Right cardiac atrium (tissue), 5 donors: ENCODE measurements at regions not wholly inside any gene's neighbourhood (a gene's known extent, or its start where the extent isn't known, plus 50 kb on each side); places are given as distances from the start of the nearest gene placed in this dataset.
"Not testable (repeated sequence)": the region's sequence is repeated elsewhere in the genome, so short reads cannot be mapped to it uniquely, and the experiment has no call there.

ENCODE experiments used
- ATAC-seq, 2 donors: fragments of 200-7000 bp; cut with Tn5 transposase; one replicate each; pipeline versions ENCODE4 v1.8.0 to v1.9.1; 2020; ENCODE audit warnings: moderate library complexity in 2 of 2, mild to moderate bottlenecking in 1 of 2
- DNase-seq, 3 donors: peaks; one replicate each; pipeline ENCODE4 v3.0.0-alpha.2; 2020
- H3K27ac ChIP-seq: one replicate; pipeline ENCODE4 v1.5.1; 2013; ENCODE audit warnings: mild to moderate bottlenecking, low read length, control low read depth, moderate library complexity
- H3K27me3 ChIP-seq: one replicate; pipeline ENCODE4 v1.6.1; 2013; ENCODE audit not compliant: control insufficient read depth, insufficient read depth
- H3K4me1 ChIP-seq: one replicate; pipeline ENCODE4 v1.6.1; 2013; ENCODE audit warnings: low read length; ENCODE audit not compliant: control insufficient read depth, insufficient read depth
- H3K4me3 ChIP-seq: one replicate; pipeline ENCODE4 v1.5.1; 2013; ENCODE audit warnings: low read length, control low read depth
- H3K9me3 ChIP-seq: one replicate; pipeline ENCODE4 v1.6.1; 2013; ENCODE audit warnings: low read length; ENCODE audit not compliant: control insufficient read depth
- WGBS: extraction: QIAGEN DNeasy Blood & Tissue Kit; methylation state at CpG from one replicate; pipeline ENCODE4 v1.1.7; 2013; 5-methylcytosine and 5-hydroxymethylcytosine counted together
- intact Hi-C, 4 donors: fragments of 100-400 bp; cut with DNase I; formaldehyde crosslinking; loops; one replicate each; pipeline versions ENCODE4 v1.11.0 to v1.14.0; 2022 to 2023
- donor health status: healthy with polysubstance abuse.
- donor health status: DM: no; HTN: yes; CAD: no.
- donor health status: DM: no; HTN: no; CAD: no.
- donor health status: DM: no; HTN: yes; CAD: no; lungs with severe emphysema.
- donor health status: DM: yes; HTN: yes; CAD: no.

GRCh38 chr21:22191581-22191980, 1193.4 kb downstream of the NCAM2 start:
- no peaks in the 10 kb centered on the region for H3K9me3 ChIP-seq
- 27% methylated on average over 1 of the region's 1 CpG for WGBS
- H3K27me3 ChIP-seq: no peaks in the 10 kb centered on the region
- ATAC-seq (no peak), DNase-seq (no peak)
- H3K27ac ChIP-seq: no peak overlapping the region
- no peaks in the 10 kb centered on the region for H3K4me1 ChIP-seq
- H3K4me3 ChIP-seq: no peak overlapping the region
- intact Hi-C loops: no loop called here

GRCh38 chr21:22192766-22193165, 1194.6 kb downstream of the NCAM2 start:
- WGBS: 54% methylated on average over 2 of the region's 2 CpGs
- Histone ChIP-seq H3K9me3 (no peaks in the 10 kb centered on the region), H3K27me3 (no peaks in the 10 kb centered on the region), H3K4me1 (no peaks in the 10 kb centered on the region), H3K4me3 (no peak overlapping the region), H3K27ac (no peak overlapping the region)
- DNase-seq: no peak
- intact Hi-C loops: no loop called here
- no peak for ATAC-seq

- DNase-seq, intact Hi-C loops, H3K9me3 ChIP-seq, H3K27ac ChIP-seq, H3K27me3 ChIP-seq, H3K4me1 ChIP-seq, ATAC-seq, H3K4me3 ChIP-seq: not testable (repeated sequence)
- WGBS: 88% methylated on average over 6 of the region's 6 CpGs
Measured at GRCh38 chr21:22194986-22195385, 1196.8 kb downstream of the NCAM2 start.

- WGBS: 76% methylated on average over 4 of the region's 4 CpGs
- DNase-seq (no peak), ATAC-seq (no peak)
- Histone ChIP-seq H3K4me3 (no peak overlapping the region), H3K27me3 (no peaks in the 10 kb centered on the region), H3K4me1 (no peaks in the 10 kb centered on the region), H3K9me3 (no peaks in the 10 kb centered on the region), H3K27ac (no peak overlapping the region)
- intact Hi-C loops: no loop called here
Measured at GRCh38 chr21:22200378-22201092, 1202.3 kb downstream of the NCAM2 start.

GRCh38 chr21:22201126-22201525, 1202.9 kb downstream of the NCAM2 start:
- DNase-seq (no peak), ATAC-seq (no peak)
- H3K27ac ChIP-seq: no peak overlapping the region
- no peaks in the 10 kb centered on the region for H3K27me3 ChIP-seq
- H3K4me3 ChIP-seq: no peak overlapping the region
- no peaks in the 10 kb centered on the region for H3K4me1 ChIP-seq
- intact Hi-C loops: no loop called here
- 55% methylated on average over 4 of the region's 4 CpGs for WGBS
- H3K9me3 ChIP-seq: no peaks in the 10 kb centered on the region

- H3K9me3 ChIP-seq: no peaks in the 10 kb centered on the region
- intact Hi-C loops: no loop called here
- H3K27ac ChIP-seq: no peak overlapping the region
- DNase-seq: no peak
- WGBS: 87% methylated on average over 1 of the region's 1 CpG
- no peaks in the 10 kb centered on the region for H3K27me3 ChIP-seq
- no peak overlapping the region for H3K4me3 ChIP-seq
- no peaks in the 10 kb centered on the region for H3K4me1 ChIP-seq
- ATAC-seq: no peak
Measured at GRCh38 chr21:22201669-22202068, 1203.5 kb downstream of the NCAM2 start.

GRCh38 chr21:22209304-22209700, 1211.1 kb downstream of the NCAM2 start:
- intact Hi-C loops: no loop called here
- Histone ChIP-seq H3K27ac (no peak overlapping the region), H3K27me3 (no peaks in the 10 kb centered on the region), H3K9me3 (no peaks in the 10 kb centered on the region), H3K4me3 (no peak overlapping the region), H3K4me1 (no peaks in the 10 kb centered on the region)
- DNase-seq (no peak), ATAC-seq (no peak)
- 92% methylated on average over 1 of the region's 1 CpG for WGBS

- intact Hi-C loops: no loop called here
- H3K27me3 ChIP-seq: no peaks in the 10 kb centered on the region
- no peak for ATAC-seq
- H3K27ac ChIP-seq: no peak overlapping the region
- H3K9me3 ChIP-seq: no peaks in the 10 kb centered on the region
- H3K4me1 ChIP-seq: no peaks in the 10 kb centered on the region
- no peak overlapping the region for H3K4me3 ChIP-seq
- 81% methylated on average over 2 of the region's 2 CpGs for WGBS
- no peak for DNase-seq
Measured at GRCh38 chr21:22211943-22212342, 1213.7 kb downstream of the NCAM2 start.

GRCh38 chr21:22223385-22223784, 1225.2 kb downstream of the NCAM2 start:
- H3K27me3 ChIP-seq: no peaks in the 10 kb centered on the region
- 19% methylated on average over 3 of the region's 3 CpGs for WGBS
- H3K4me1 ChIP-seq: no peaks in the 10 kb centered on the region
- H3K9me3 ChIP-seq: no peaks in the 10 kb centered on the region
- intact Hi-C loops: no loop called here
- no peak overlapping the region for H3K27ac ChIP-seq
- H3K4me3 ChIP-seq: no peak overlapping the region
- ATAC-seq (no peak), DNase-seq (no peak)

GRCh38 chr21:22224261-22224660, 1226.1 kb downstream of the NCAM2 start:
- no peaks in the 10 kb centered on the region for H3K27me3 ChIP-seq
- H3K9me3 ChIP-seq: no peaks in the 10 kb centered on the region
- intact Hi-C loops: no loop called here
- no peak overlapping the region for H3K4me3 ChIP-seq
- DNase-seq: no peak
- H3K4me1 ChIP-seq: no peaks in the 10 kb centered on the region
- ATAC-seq: no peak
- H3K27ac ChIP-seq: no peak overlapping the region
- WGBS: 84% methylated on average over 4 of the region's 4 CpGs

- Histone ChIP-seq H3K27me3 (no peaks in the 10 kb centered on the region), H3K9me3 (no peaks in the 10 kb centered on the region), H3K27ac (no peak overlapping the region), H3K4me3 (no peak overlapping the region), H3K4me1 (no peaks in the 10 kb centered on the region)
- intact Hi-C loops: no loop called here
- no peak for DNase-seq
- WGBS: 68% methylated on average over 1 of the region's 1 CpG
- no peak for ATAC-seq
Measured at GRCh38 chr21:22225299-22225698, 1227.1 kb downstream of the NCAM2 start.

GRCh38 chr21:22231013-22231412, 1232.8 kb downstream of the NCAM2 start:
- DNase-seq: no peak
- Histone ChIP-seq H3K27ac (no peak overlapping the region), H3K4me1 (no peaks in the 10 kb centered on the region), H3K9me3 (no peaks in the 10 kb centered on the region), H3K4me3 (no peak overlapping the region), H3K27me3 (no peaks in the 10 kb centered on the region)
- ATAC-seq: no peak
- intact Hi-C loops: no loop called here
- WGBS: 72% methylated on average over 2 of the region's 2 CpGs
